22Rv1 (cell line): ENCODE measurements at regions not wholly inside any gene's neighbourhood (a gene's known extent, or its start where the extent isn't known, plus 50 kb on each side); places are given as distances from the start of the nearest gene placed in this dataset.

Experiments
- ZFX ChIP-seq: fragments of 450-650 bp; IDR thresholded peaks from 2 replicates; pipeline ENCODE4 v1.6.1; 2017; ENCODE audit warnings: antibody characterized with exemption, borderline replicate concordance
- TF ChIP-seq, protein P1 (sequence below): fragments of 450-650 bp; IDR thresholded peaks from 2 replicates; pipeline ENCODE4 v1.5.1; 2017; ENCODE audit warnings: mild to moderate bottlenecking

DNA sequence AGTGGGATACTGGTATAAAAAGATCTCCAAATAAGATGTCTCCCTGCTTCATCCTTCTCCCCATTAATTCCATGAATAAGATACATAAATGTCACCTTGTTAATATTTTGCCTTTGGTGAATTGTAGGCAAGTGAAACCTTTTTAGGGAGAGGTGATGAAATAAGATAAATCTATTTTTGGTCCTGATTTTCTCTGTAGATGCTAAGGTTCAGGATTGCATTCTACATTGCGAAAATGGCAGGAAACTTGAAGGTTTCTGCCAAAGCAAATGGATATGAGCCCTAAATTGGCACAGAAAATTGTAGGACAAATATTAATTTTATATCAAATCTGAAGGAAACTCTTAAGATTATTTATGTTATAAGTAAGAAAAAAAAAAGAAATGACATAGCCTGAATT lies 107.1 kb downstream of the PLPPR4 start:
- TF ChIP-seq, protein P1, sequence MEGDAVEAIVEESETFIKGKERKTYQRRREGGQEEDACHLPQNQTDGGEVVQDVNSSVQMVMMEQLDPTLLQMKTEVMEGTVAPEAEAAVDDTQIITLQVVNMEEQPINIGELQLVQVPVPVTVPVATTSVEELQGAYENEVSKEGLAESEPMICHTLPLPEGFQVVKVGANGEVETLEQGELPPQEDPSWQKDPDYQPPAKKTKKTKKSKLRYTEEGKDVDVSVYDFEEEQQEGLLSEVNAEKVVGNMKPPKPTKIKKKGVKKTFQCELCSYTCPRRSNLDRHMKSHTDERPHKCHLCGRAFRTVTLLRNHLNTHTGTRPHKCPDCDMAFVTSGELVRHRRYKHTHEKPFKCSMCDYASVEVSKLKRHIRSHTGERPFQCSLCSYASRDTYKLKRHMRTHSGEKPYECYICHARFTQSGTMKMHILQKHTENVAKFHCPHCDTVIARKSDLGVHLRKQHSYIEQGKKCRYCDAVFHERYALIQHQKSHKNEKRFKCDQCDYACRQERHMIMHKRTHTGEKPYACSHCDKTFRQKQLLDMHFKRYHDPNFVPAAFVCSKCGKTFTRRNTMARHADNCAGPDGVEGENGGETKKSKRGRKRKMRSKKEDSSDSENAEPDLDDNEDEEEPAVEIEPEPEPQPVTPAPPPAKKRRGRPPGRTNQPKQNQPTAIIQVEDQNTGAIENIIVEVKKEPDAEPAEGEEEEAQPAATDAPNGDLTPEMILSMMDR, result no peak
- no peak for TF ChIP-seq ZFX
